ENCODE measurements at regions not wholly inside any gene's neighbourhood (a gene's known extent, or its start where the extent isn't known, plus 50 kb on each side); places are given as distances from the start of the nearest gene placed in this dataset.

DNA sequence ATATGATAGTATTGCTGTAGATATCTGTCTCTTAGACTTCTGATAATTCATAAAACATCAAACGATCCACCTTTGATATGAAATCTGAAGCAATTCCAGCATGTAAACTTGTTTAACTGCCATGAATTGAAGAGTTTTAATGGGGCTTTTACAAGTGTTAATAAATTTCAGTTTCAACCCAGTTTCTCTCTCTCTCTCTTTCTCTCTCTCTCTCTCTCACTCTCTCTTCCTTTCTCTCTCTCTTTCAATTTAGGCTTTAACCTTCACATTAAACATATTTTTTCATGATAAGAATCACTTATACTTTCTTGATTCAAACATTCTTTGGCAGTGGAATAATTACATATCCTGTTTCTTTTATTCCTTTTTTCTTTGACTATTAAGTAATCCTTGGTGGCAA, 296.1 kb downstream of the EPHA4 start:
- DNase-seq = no peak

DNA sequence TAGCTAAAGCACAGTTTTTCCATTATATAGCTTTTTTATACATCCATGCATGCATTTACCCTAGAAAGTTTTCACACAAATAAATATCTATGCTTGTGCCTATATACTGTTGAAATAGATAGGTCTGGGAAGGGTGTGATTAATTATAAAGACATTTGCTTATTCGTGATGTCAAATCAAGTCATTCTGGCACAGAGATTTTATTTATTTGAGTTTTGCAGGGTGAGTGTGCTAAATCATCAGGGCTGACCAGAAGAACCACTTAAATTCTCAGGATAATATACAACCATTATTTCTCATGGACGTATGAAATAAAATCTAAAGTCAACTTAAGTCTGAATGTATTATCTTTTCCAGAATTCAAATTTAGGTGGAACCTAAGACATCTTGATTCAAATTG, 295.5 kb downstream of the EPHA4 start:
- no peak for DNase-seq

- DNase-seq = no peak
These were observed 289.7 kb downstream of the EPHA4 start for GRCh38 chr2:221282386-221282785.

GRCh38 chr2:221283896-221284545, 288.1 kb downstream of the EPHA4 start:
- DNase-seq = no peak

- DNase-seq = no peak
These were observed 287.0 kb downstream of the EPHA4 start for GRCh38 chr2:221285148-221285547.

- DNase-seq = no peak
These were observed 285.7 kb downstream of the EPHA4 start for GRCh38 chr2:221286406-221286805.

DNA sequence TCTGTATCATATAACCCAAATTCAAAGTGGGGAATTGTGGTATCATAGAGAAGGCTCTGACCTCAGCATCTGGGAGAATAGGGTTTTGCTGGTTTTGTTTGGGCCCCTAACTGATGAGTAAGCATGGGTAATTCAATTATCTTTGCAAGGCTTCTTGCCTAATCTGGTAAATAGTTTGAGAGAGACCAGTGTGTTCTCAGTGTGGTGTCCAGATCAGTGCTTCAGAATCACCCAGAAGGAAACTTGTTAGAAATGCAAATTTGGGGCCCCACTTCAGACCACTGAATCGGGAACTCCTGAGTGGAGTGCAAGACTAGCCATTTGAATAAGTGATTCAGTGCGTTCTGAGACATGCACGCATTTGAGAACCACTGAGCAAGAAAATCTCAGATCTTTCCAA, 282.7 kb downstream of the EPHA4 start:
- DNase-seq = no peak

GRCh38 chr2:221289846-221290245, 282.3 kb downstream of the EPHA4 start:
- DNase-seq = no peak

DNA sequence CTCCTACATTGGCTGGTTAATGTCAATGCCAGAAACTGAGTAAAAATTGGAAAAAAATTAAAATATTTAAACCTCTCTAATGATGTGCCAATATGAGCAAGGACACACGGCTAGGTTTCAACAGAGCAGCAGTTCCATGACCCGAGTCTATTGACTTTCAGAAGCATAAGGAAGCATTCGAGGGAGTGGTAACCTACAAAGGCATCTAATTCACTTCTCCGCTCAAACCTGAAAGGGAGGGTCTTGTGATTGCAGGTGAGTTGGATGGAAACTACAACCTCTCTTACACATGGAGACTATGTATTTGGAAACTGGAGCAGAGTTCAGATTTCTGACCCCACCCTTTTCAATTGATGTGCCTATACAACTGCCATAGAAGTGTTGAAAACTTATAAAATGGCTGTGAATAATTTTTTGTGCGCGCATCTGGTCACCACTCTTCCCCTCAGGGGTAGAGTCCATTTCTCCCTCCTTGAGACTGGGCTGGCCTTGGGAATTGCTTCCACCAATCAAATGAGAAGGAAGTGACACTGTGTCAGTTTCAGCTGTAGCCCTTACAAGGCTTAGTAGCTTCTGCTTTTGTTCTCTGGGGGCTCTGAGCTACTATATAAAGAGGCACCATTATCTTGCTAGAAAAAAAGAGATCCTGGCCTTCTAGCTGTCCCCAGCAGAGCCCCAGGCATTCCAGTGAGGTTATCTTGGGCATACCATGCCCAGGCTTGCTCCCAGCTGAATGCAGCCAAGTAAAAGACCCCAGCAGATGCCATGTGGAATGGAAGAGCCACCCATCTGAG, 278.0 kb downstream of the EPHA4 start:
- DNase-seq = no peak

DNA sequence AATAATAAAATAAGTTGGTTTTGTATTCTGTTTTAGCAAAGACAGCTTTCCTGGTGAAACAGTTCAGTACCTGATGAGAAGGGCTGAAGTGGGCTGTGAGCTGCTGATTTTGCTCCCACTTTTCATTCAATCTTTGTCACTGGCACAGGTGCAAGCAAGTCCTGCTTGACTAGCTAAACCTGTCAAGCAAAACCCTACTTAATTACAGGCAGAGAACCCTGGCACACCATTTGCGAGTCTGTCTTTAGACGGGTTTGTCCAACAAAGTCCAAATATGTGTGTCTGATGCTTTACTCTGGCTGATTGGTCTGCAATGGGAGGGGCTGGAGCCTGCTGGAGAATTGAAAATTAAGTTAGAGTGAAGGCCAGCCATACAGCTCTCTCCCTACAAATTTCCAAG, 267.2 kb downstream of the EPHA4 start:
- no peak for DNase-seq

DNA sequence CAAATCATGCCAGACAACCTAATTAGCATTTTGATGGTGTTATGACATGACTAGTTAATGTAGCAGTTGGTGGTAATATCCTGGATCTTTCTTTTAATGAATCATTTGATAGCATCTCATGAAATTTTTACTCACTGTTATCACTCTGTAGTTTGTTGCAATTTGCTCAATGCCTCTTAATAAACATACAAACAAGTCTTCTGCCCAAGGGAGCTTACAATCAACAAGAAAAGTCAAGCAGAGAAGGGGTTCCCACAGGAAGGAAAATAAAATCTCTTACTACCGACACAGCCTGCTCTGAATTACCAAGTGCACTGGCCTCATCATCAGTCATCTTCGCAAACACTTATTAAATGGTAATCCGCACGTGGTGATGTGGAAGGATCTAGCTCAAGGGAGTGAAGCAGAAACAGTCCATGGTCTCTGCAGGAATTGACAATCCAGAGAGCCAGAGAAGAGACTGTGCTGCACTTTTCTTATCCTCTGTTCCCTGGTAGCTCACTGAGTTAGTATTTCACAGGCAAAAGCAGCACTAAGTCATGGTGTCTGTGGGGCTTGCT, 263.5 kb downstream of the EPHA4 start:
- no peak for DNase-seq

GRCh38 chr2:221309892-221310583, 262.1 kb downstream of the EPHA4 start:
- no peak for DNase-seq

- no peak for DNase-seq
These were observed 261.4 kb downstream of the EPHA4 start for GRCh38 chr2:221310730-221311129.

DNA sequence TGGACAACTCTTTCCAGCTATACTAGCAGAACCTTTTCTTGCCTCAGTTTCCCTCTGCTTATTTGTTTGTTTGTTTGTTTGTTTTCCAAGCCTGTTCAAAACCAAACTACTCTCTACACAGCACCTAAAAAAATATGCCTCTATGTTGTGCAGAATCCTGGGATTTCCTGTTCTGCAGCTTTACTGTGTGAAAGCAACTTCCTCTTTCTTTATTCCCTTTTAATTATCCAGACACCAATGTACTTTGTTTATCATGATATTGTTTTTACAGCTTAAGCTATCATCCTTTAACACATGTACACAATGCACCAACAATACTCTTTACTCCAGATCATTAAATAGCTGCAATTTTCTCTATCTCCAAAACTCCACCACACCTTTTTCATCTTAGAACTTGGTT, 259.5 kb downstream of the EPHA4 start:
- DNase-seq = no peak

GRCh38 chr2:221314786-221315185, 257.3 kb downstream of the EPHA4 start:
- no peak for DNase-seq

DNA sequence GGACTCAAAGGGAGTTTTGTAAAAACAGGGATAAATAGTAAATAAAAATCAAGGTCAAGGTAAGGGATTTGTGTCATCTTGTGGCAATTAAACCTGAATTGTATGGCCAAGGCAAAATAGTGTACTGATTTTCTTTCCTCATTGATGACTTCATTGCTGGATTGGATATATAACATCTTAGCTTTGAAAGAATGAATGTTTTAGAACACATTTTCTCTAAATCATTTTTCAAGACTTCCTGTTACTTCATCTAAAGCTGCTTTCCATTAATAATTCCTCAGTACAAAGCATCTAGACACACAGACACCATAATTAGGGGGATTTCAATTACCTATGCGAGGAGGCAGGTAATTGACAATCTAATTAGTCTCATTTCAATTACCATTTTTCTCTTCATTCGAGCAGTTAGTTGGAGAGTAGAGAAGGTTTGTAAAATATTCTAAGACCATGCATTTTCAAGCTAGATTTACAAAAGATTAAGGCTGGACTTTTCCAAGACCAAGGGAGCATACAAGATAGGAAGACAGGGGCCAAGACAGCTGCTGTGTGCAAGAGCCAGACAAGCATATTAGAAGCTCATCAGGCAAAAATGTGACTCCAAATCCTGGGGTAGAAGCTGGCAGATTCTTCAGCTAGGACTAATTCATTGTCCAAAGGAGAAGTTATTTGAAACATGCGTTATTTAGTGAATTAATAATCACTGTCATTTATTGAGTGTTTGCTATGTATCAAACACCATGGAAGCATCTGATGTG, 253.6 kb downstream of the EPHA4 start:
- no peak for DNase-seq

DNA sequence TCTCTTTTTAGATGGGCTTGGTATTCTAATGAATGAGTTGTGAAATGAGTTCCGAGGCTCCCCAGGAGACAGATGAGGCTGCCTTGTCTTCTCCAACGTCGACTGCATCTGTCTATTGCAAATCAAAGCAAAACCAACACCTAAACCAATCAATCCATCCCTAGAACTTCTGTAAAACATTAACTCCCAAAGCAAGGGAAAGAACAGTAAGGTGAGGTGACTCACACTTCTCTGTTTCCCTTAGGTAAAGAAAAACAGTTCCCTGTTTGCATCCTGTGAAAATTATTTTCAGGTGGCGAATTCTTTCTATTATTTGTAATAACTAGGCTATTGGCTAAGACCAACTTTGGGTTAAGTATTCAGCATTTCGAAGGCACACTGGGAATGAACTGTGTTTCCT, 249.4 kb downstream of the EPHA4 start:
- no peak for DNase-seq

DNA sequence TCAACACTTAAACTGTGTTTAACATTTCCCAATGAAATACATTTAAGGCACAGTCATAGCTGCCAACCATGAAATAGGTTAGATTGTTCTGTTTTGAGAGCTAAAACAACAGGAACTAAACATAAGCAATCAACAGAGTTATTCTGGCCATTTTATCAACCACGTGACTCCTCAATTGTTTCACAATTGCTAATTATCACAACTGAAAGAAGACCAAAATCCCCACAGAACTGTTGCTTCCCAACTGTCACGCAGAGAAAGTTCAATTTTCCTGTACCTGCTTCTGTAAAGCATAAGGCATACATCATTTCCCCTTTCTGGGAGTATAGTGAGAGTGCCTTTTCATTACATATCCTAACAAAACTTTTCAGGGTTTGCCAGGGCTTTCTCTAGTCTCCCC, 248.6 kb downstream of the EPHA4 start:
- no peak for DNase-seq

DNA sequence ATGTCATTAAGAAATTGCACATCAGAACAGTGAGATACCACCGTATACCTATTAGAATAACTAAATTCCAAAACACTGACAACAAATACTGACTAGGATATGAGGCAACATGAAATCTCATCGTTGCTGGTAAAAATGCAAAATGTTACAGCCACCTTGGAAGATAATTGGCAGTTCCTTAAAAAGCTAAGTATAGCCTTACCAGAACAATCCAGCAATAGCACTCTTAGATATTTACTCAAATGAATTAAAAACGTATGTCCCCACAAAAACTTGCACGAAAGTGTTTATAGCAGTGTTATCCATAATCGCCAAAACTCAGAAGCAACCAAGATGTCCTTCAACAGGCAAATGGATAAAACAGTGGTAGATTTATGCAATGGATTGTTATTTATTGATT, 241.7 kb downstream of the EPHA4 start:
- no peak for DNase-seq

GRCh38 chr2:221334481-221335218, 237.5 kb downstream of the EPHA4 start:
- no peak for DNase-seq

GRCh38 chr2:221335219-221335752, 236.8 kb downstream of the EPHA4 start:
- no peak for DNase-seq

DNA sequence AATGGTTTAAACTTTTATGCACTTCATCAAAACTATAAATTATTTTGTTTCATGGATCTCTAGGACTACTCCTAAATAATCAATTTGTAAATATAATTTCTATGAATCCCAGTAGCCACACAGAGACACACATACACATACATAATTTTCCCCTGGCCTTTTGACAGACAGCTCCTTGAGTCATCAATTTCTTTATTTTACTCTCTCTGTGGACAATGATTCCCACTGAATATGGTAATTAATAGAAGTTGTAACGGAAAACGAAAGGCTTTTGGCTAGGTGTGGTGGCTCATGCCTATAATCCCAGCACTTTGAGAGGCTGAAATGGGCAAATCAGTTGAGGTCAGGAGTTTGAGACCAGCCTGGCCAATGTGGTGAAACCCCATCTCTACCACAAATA, 235.1 kb downstream of the EPHA4 start:
- DNase-seq = no peak
